ENCODE measurements at regions not wholly inside any gene's neighbourhood (a gene's known extent, or its start where the extent isn't known, plus 50 kb on each side); places are given as distances from the start of the nearest gene placed in this dataset.

GRCh38 chr2:107020392-107020791 lies 134.4 kb upstream of the ST6GAL2 start:
- TF ChIP-seq, protein P1, sequence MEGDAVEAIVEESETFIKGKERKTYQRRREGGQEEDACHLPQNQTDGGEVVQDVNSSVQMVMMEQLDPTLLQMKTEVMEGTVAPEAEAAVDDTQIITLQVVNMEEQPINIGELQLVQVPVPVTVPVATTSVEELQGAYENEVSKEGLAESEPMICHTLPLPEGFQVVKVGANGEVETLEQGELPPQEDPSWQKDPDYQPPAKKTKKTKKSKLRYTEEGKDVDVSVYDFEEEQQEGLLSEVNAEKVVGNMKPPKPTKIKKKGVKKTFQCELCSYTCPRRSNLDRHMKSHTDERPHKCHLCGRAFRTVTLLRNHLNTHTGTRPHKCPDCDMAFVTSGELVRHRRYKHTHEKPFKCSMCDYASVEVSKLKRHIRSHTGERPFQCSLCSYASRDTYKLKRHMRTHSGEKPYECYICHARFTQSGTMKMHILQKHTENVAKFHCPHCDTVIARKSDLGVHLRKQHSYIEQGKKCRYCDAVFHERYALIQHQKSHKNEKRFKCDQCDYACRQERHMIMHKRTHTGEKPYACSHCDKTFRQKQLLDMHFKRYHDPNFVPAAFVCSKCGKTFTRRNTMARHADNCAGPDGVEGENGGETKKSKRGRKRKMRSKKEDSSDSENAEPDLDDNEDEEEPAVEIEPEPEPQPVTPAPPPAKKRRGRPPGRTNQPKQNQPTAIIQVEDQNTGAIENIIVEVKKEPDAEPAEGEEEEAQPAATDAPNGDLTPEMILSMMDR (IDR thresholded peaks at IDR 0.05 in 4 of 5, conservative IDR thresholded peaks at IDR 0.05 in 1 of 5) = no peak
- TF ChIP-seq POLR2A (IDR thresholded peaks at IDR 0.05) = no peak

All from gastrocnemius medialis (tissue), 4 donors.